IPS-18c (cell line): ENCODE measurements at regions not wholly inside any gene's neighbourhood (a gene's known extent, or its start where the extent isn't known, plus 50 kb on each side); places are given as distances from the start of the nearest gene placed in this dataset.

Experiments used
- H3K4me3 ChIP-seq: 2 replicates; pipeline ENCODE4 v1.7.0; 2013; ENCODE audit warnings: low read depth, mild to moderate bottlenecking, low read length, moderate library complexity; ENCODE audit not compliant: insufficient read depth
- H3K9me3 ChIP-seq: one replicate; pipeline ENCODE4 v1.6.1; 2013; ENCODE audit warnings: mild to moderate bottlenecking, low read length, moderate library complexity; ENCODE audit not compliant: control insufficient read depth, insufficient read depth

DNA sequence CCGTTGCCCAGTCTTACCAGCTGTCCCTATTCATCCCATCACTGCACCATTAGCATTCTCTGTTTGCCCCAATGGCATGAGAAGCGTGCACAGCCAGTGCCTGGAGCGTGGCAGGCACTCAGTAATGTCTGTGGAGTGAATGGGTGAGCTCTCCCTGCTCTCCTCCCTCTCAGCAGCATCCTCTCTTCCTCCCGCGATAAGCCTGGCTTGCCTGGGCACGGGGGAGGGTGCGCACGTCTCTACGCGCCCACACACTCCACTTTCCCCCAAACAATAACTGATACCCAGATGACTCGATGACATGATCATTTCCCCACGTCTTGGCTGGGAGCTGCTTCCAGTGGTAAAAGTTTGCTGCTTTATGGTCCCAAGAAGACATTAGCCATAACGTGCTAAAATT is 81.8 kb upstream of the LINGO1 start:
- H3K4me3 ChIP-seq: no peak overlapping the region
- no peaks in the 10 kb centered on the region for H3K9me3 ChIP-seq

- no peaks in the 10 kb centered on the region for H3K9me3 ChIP-seq
These were observed 81.3 kb upstream of the LINGO1 start for GRCh38 chr15:77714023-77714422.

GRCh38 chr15:77713281-77713680 is 80.6 kb upstream of the LINGO1 start:
- no peak overlapping the region for H3K4me3 ChIP-seq

More at GRCh38 chr15:77714023-77714422, 81.3 kb upstream of the LINGO1 start:
- no peak overlapping the region for H3K4me3 ChIP-seq

DNA sequence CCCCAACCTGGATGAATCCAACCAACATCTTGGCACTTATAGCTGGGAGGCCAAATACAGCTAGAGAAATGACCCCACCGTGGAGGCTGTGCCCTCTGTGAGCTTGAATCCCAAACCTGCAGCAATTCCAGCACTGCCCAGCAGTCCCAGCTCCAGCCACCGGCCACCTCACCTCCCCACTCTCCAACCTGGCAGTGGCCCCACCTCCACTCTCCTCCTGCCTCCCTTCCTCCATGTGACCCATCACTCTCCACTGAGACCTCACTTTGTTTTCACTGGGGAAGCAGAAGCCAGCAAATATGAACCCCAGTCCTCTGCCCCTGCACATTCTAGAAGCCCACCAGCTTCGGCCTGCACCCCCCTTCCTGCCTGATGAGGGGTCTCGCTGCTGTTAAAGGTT is 79.7 kb upstream of the LINGO1 start:
- no peak overlapping the region for H3K4me3 ChIP-seq
- H3K9me3 ChIP-seq: no peaks in the 10 kb centered on the region

More at GRCh38 chr15:77713281-77713680, 80.6 kb upstream of the LINGO1 start:
- no peaks in the 10 kb centered on the region for H3K9me3 ChIP-seq

DNA sequence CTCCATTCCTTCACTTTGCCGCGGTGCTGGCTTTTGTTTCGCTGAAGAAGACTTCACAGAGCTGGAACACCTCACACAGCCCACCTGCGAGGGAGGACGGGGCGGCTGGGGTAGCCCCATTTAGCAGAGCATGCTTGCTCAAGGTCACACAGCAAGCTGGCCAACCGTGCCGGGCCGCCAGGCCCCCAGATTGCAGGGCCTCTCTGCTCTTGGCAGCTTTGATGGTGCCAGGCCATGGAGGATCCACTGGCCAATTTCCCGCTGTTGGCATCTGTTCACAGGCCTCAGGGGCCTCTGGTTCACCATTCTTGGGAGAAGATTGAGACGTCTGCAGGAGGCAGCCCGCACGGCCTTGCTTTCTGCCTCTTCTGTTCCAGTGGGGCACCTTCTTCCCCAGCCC is 77.9 kb upstream of the LINGO1 start:
- no peaks in the 10 kb centered on the region for H3K9me3 ChIP-seq
- no peak overlapping the region for H3K4me3 ChIP-seq

- Histone ChIP-seq H3K9me3 (no peaks in the 10 kb centered on the region), H3K4me3 (no peak overlapping the region)
These were observed 77.5 kb upstream of the LINGO1 start for GRCh38 chr15:77710206-77710605.

GRCh38 chr15:77709135-77709886 is 76.6 kb upstream of the LINGO1 start:
- Histone ChIP-seq H3K9me3 (no peaks in the 10 kb centered on the region), H3K4me3 (no peak overlapping the region)

- no peak overlapping the region for H3K4me3 ChIP-seq
- no peaks in the 10 kb centered on the region for H3K9me3 ChIP-seq
These were observed 74.0 kb upstream of the LINGO1 start for GRCh38 chr15:77706482-77707244.

DNA sequence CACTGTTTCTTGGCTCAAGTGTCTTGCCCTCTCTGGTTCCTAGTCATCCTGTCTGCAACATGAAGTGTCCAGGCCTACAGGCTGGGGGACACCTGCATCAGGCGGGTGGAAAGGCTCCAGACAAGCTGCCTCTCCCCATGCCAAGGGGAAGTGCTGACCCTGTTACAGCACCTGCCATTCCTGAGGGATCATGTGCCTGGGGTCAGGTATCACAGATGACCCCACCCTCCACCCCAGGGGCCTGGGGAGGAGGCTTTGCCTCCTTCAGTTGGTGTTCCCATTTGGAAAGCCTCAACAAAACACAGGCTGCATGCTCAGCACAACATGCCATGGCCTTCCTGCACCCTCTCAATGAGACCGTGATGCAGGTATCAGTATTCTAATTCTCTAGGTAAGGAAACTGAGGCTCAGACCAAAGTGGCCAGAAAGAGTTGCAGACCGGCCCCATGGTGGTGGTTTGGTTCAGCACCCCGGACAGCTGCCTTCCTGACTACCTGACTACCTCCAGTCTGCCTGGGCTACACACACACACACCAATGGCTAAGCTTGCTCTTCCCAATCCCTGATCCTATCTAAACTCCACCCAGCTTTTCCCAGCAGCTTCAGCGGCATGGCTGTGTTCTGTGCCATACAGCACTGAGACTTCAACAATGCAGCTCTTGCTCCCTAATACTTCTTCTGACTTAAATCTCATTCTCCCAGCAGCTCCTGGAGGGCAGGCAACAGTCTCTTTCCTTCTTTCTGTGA is 69.7 kb upstream of the LINGO1 start:
- Histone ChIP-seq H3K4me3 (no peak overlapping the region), H3K9me3 (no peaks in the 10 kb centered on the region)

DNA sequence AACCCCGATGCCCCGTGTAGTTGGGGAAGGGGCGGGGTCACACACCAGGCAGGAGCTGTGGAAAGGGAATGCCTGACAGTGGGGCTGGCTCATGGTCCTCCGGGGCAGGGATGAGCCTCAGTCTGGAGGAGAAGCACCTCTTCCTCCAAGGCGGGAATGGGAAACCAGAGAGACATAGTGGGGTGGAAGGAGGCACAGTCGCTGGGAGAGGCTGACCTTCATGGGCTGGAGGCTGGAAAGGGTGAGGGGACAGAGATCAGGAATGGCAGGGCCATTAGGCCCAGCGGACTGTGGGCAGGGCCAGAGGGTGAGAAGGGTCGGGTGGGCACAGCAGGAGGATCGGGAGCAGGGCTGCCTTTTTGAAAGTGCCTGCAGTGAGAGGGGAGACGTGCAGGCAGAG is 65.8 kb upstream of the LINGO1 start:
- no peak overlapping the region for H3K4me3 ChIP-seq
- H3K9me3 ChIP-seq: no peaks in the 10 kb centered on the region

- Histone ChIP-seq H3K4me3 (no peak overlapping the region), H3K9me3 (no peaks in the 10 kb centered on the region)
These were observed 65.2 kb upstream of the LINGO1 start for GRCh38 chr15:77697893-77698292.

DNA sequence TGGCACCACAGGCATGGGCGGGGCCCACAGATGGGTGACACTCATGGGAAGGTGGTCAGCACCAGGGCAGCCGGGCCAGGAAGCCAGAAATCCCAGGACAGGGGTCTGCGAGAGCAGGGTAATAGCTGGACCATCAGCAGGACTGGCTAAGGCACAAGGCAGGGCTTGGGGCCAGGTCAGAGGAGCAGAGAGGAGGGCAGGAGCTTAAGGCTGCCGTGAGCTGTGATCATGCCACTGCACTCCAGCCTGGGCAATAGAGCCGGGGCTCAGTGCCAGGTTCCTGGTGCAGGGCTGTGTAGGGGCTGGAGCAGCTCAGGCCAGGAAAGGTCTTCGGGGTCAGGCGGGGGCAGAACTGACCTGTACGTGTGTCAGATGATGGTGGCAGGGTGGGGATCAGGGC is 64.2 kb upstream of the LINGO1 start:
- no peak overlapping the region for H3K4me3 ChIP-seq
- no peaks in the 10 kb centered on the region for H3K9me3 ChIP-seq

- no peak overlapping the region for H3K4me3 ChIP-seq
- no peaks in the 10 kb centered on the region for H3K9me3 ChIP-seq
These were observed 63.4 kb upstream of the LINGO1 start for GRCh38 chr15:77695961-77696582.

GRCh38 chr15:77695548-77695947 is 62.8 kb upstream of the LINGO1 start:
- no peak overlapping the region for H3K4me3 ChIP-seq
- H3K9me3 ChIP-seq: peaks cover 2% of the 10 kb centered on the region

DNA sequence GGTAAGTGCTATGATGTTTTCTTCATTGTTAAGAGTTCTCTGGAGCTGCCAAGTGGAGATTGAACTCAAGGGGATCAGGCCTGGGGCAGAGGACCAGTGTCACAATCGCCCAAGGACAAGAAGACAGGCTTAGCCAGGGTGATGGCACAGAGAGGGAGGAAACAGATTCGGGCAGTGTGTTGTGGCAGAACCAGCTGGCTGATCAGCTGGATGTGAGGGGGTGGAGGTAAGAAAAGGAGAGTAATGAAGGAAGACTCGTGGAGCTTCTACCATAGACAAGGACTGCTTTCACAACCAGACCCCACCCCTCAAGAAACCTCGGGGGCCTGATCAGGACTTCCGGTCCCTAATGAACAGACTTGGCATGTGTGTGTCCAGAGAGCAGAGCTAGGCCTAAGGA is 60.9 kb upstream of the LINGO1 start:
- Histone ChIP-seq H3K4me3 (no peak overlapping the region), H3K9me3 (peaks cover 3% of the 10 kb centered on the region)

GRCh38 chr15:77692614-77693013 is 59.9 kb upstream of the LINGO1 start:
- no peak overlapping the region for H3K4me3 ChIP-seq

GRCh38 chr15:77691607-77692006 is 58.9 kb upstream of the LINGO1 start:
- H3K4me3 ChIP-seq: no peak overlapping the region

More at GRCh38 chr15:77692614-77693013, 59.9 kb upstream of the LINGO1 start:
- H3K9me3 ChIP-seq: peaks cover 3% of the 10 kb centered on the region

More at GRCh38 chr15:77691607-77692006, 58.9 kb upstream of the LINGO1 start:
- peaks cover 3% of the 10 kb centered on the region for H3K9me3 ChIP-seq
